ENCODE measurements at regions not wholly inside any gene's neighbourhood (a gene's known extent, or its start where the extent isn't known, plus 50 kb on each side); places are given as distances from the start of the nearest gene placed in this dataset.

- TF ChIP-seq RNF2 (IDR thresholded peaks at IDR 0.05; ENCODE audit: borderline replicate concordance, low read depth, low read length, missing control alignments, poor library complexity, severe bottlenecking), result no peak
- no peak for TF ChIP-seq SP2 (IDR thresholded peaks at IDR 0.05; ENCODE audit: low read length)
- TF ChIP-seq GTF2F1 (IDR thresholded peaks at IDR 0.05; ENCODE audit: borderline replicate concordance, low read depth, low read length), result no peak
- no peak for TF ChIP-seq EZH2 (IDR thresholded peaks at IDR 0.05; ENCODE audit: low read depth, low read length, severe bottlenecking)
Measured at GRCh38 chr3:117106396-117106795, 396.8 kb downstream of the TUSC7 start (continued).
